ENCODE measurements at regions not wholly inside any gene's neighbourhood (a gene's known extent, or its start where the extent isn't known, plus 50 kb on each side); places are given as distances from the start of the nearest gene placed in this dataset.

DNA sequence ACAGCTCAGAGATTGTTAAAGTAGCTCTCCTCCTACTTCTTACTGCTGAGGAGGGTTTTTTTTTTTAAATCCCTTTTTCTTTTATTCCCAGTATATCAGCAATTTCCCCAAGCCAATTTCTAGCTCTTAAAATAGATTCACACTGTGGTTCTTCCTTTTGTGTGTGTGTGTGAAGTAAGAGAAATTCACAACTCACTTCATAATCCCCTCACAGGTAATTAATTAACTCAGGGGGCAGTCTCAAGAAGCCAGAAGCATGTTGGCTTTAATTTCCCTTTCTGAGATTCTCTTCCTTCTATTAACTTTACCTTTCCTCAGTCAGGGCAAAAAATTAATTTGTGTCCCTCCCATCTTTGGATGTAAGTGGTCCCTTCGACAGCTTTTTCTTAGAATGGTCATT, 71.0 kb upstream of the HMHB1 start:
- TF ChIP-seq TARDBP (IDR thresholded peaks at IDR 0.05) (no peak), FOXM1 (IDR thresholded peaks at IDR 0.05; ENCODE audit: borderline replicate concordance) (no peak), BHLHE40 (IDR thresholded peaks at IDR 0.05; ENCODE audit: borderline replicate concordance) (no peak), ZNF384 (IDR thresholded peaks at IDR 0.05) (no peak)
